HuH-7 (cell line): ENCODE measurements at regions not wholly inside any gene's neighbourhood (a gene's known extent, or its start where the extent isn't known, plus 50 kb on each side); places are given as distances from the start of the nearest gene placed in this dataset.
"Not testable (repeated sequence)": the region's sequence is repeated elsewhere in the genome, so short reads cannot be mapped to it uniquely, and the experiment has no call there.

Source experiments
- DNase-seq: peaks from one replicate; pipeline ENCODE4 v3.0.0; 2011; ENCODE audit warnings: low spot score

DNA sequence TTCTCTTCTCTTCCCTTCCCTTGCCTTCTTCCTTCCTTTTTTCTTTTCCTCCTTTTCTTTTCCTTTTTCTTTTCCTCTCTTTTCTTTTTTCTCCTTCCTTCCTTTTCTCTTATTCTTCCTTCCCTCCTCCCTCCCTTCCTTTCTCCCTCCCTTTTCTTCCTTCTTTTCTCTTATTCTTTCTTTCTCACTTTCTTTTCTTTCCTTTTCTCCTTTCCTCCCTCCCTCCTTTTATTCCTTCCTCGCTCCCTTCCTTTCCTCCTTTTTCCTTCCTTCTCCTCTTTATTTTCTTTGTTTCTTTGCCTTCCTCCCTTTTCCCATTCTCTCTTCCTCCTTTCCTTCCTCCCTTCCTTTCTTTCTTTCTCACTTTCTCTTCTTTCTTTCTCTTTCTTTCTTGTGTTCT lies 146.1 kb downstream of the ZNF92 start:
- DNase-seq: not testable (repeated sequence)

DNA sequence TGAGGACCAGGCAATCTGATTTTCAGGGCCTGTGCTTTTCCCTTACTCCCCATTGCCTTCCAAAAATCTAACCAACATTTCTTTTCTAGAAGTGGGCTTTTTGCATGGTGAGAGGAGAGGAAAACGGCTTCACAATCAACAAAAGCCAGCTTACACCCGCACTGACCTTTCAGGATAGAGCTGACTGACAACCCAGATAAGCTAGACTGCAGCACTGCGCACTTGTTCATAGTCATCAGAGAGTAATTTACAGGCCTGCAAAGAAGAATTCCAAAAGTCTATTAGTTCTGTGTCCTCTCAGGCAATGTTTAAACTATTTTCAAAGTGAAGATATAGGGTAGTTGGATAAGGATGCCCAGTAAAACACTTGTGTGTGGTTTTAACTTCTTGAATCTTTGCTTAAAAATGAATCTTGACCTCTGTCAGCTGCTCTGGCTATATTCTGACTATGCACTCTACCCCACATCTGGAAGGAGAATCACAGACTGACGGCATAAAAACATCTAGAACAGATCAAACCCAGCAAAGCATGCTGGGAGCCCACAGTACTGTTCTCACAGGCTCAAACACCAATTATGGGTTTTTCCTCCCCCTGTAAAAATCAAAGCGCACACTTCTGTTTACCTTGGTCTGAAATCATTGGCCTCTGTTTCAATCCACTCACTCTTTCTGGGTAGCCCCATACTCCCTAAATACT lies 172.0 kb downstream of the ZNF92 start:
- DNase-seq: not testable (repeated sequence)

GRCh38 chr7:65549589-65550443 lies 176.2 kb downstream of the ZNF92 start:
- DNase-seq: not testable (repeated sequence)

GRCh38 chr7:65550444-65550809 lies 176.8 kb downstream of the ZNF92 start:
- not testable (repeated sequence) for DNase-seq

DNA sequence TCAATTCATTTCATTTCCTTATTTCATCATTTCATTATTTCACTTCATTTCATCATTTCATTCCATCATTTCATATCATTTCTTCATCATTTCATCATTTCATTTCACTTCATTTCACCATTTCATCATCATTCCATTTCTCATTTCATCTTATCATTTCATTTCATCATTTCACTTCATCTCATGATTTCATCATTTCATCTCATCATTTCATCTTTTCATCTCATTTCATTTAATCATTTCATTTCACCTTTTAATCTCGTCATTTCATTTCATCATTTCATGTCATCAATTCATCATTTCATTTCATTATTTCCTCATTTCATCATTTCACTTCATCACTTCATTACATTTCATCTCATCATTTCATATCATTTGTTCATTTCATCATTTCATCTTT lies 177.4 kb downstream of the ZNF92 start:
- not testable (repeated sequence) for DNase-seq

- DNase-seq: not testable (repeated sequence)
These were observed 181.2 kb downstream of the ZNF92 start for GRCh38 chr7:65554553-65555476.

DNA sequence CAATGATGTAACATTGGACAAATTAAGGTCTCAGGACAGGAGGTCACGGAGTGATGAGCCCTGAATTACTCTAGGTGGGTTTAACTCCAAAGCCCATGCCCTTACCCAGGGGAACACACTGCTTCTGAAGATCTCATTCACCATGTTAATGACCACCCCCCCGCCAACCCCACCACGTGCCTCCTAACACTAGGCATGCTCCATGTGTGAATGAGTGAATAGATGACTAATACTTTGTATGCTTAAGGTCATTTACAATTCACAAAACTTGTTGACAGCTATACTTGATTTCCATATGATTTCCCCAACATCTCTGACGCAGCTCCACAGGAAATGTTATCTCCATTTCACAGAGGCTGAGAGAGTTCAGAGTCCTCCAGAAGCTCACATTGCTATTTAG lies 184.9 kb downstream of the ZNF92 start:
- DNase-seq: not testable (repeated sequence)

DNA sequence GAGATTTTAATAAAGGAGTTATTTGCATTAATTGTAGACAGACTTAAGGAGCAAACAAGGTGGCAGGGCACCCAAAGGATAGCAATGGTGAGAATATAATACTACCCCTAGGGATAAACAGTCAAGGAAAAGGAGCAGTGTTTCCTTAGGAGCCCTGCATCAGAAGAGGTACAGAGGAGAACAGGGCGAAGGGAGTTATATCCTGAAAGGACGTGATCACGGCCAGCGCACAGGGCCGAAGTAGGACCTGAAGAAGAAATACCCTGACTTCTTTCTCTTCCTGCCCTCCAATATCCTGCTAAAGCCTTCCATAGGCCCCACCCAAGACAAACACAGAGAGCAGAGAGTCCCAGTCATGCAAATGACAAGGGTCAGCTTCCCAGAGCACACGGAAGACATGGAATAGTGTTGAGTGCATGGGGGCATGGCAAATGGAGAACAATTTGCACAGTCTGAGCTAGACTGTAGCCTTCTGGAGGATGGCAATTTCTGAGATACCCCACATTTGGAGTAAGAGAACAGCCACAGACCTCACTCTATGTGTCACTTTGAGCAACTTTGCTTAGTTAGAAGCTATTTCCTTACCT lies 188.2 kb downstream of the ZNF92 start:
- DNase-seq: not testable (repeated sequence)

GRCh38 chr7:65562522-65562921 lies 188.9 kb downstream of the ZNF92 start:
- not testable (repeated sequence) for DNase-seq

DNA sequence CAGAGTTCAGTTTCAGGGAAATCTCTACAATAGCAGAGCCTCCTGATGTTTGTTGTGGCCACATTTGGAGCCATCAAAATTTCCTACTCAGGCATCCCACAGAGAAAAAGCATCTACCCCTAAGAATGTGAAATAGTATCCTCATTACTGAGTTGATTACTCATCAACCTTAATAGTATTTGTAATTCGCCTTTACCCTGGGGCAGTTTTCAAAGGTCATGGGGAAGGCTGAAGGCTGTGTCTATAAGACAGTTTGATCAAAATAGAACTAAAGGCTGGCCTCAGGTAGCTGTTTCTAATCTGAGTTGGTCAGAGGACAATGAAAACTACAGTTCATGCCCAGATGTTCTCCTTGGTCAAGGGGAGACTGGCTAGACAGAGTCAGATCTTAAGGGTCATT lies 189.7 kb downstream of the ZNF92 start:
- not testable (repeated sequence) for DNase-seq

GRCh38 chr7:65568226-65568625 lies 194.6 kb downstream of the ZNF92 start:
- not testable (repeated sequence) for DNase-seq

GRCh38 chr7:65570990-65571389 lies 197.3 kb downstream of the ZNF92 start:
- not testable (repeated sequence) for DNase-seq

- DNase-seq: not testable (repeated sequence)
These were observed 198.9 kb downstream of the ZNF92 start for GRCh38 chr7:65572581-65572980.

- DNase-seq: not testable (repeated sequence)
These were observed 202.7 kb downstream of the ZNF92 start for GRCh38 chr7:65576370-65576769.

- not testable (repeated sequence) for DNase-seq
These were observed 209.0 kb downstream of the ZNF92 start for GRCh38 chr7:65582518-65583119.

- not testable (repeated sequence) for DNase-seq
These were observed 228.8 kb downstream of the ZNF92 start for GRCh38 chr7:65602495-65602894.

DNA sequence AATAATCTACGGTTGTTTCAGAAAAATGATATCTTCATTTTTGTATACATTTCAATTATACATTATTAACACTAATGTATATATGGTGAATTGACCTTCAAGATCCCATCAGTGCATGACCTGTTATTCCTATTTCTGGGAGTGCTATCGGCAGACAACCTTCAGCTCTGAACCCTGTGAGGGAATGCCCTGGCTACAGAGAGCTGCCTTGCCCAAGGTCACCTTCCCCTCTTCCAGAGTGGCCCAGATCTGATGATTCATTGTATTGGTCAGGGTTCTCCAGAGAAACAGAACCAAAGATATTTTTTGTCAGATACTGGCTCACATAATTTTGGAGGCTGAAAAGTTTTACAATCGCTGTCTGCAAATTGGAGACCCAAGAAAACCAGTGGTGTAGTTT lies 235.5 kb downstream of the ZNF92 start:
- no peak for DNase-seq

DNA sequence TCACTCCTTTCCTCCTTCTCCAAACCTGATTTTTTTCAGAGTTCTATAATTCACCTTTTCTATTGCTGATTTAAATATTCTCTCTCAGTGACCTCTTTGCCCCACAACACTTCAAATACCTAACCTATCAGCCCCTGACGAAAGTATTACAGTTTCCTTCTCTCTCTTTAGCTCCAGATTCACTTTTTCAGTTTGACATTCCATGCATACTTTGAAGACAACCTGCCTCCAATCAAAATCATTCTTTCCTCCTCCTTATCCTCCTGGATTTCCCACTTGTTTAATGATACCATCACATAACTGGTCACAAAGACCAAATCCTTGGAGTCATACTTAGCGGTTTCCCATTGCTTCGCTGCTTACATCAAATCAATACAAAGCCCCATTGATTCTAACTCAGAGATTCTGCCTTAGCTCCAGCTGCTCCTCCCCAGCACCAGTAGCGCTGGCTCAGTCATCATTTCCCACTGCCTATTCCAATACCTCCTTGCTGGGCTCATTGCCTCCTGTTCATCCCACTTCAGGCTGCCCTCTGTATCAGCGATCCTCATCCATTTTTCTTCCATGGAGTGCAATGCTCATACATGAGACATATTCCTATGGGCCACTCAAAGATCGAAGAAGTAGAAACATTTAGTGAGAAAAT lies 240.1 kb downstream of the ZNF92 start:
- not testable (repeated sequence) for DNase-seq

- DNase-seq: not testable (repeated sequence)
These were observed 242.5 kb downstream of the ZNF92 start for GRCh38 chr7:65616111-65616510.

DNA sequence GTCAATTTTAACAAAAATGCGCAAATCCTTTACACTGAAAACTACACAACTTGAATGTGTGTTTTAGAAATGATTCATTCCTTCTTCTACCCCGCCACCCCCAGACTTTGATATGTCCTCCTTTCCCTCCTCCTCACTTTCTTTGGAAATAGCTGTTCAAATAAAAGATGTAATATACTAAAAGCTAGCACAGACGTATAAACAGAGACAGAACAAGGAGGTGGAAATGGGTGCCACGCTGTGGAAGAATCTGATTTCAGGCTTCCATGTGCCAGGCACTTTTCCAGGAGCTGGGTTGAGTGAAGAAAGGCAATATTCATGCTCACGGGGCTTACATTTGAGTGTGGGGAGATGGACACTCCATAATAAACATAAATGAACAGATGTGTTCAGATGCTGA lies 246.6 kb downstream of the ZNF92 start:
- DNase-seq: not testable (repeated sequence)
